Activated B cell treated with CpG ODN at 0.5 μM for 24 hours (primary cell): ENCODE measurements at regions not wholly inside any gene's neighbourhood (a gene's known extent, or its start where the extent isn't known, plus 50 kb on each side); places are given as distances from the start of the nearest gene placed in this dataset.

ENCODE experiments used
- ATAC-seq: fragments of 200-7000 bp; cut with Tn5 transposase; one replicate; pipeline ENCODE4 v1.10.0; 2021; ENCODE audit warnings: low read depth, mild to moderate bottlenecking, moderate library complexity
- CTCF ChIA-PET: fragments of 350-600 bp; sonication (Branson Sonifier 250); formaldehyde crosslinking; loops from one replicate; lab custom pipeline; 2021; ENCODE audit warnings: antibody characterized with exemption; lab: Charles Lee
- POLR2A ChIA-PET: fragments of 350-600 bp; sonication (Branson Sonifier 250); formaldehyde crosslinking; loops from one replicate; lab custom pipeline; 2021; ENCODE audit warnings: antibody characterized with exemption; lab: Charles Lee
- DNase-seq: peaks from one replicate; pipeline ENCODE4 v3.0.0; 2022
- H3K27ac Mint-ChIP-seq: one replicate; pipeline ENCODE4 v1.8.0; 2020; ENCODE audit warnings: mixed read lengths
- H3K27me3 Mint-ChIP-seq: one replicate; pipeline ENCODE4 v1.8.0; 2021; ENCODE audit warnings: mixed read lengths
- H3K36me3 Mint-ChIP-seq: one replicate; pipeline ENCODE4 v1.8.0; 2021; ENCODE audit warnings: low read depth, mixed read lengths
- H3K4me1 Mint-ChIP-seq: one replicate; pipeline ENCODE4 v1.8.0; 2021; ENCODE audit warnings: mixed read lengths
- H3K4me3 Mint-ChIP-seq: one replicate; pipeline ENCODE4 v1.8.0; 2020; ENCODE audit warnings: mild to moderate bottlenecking, mixed read lengths
- H3K9me3 Mint-ChIP-seq: one replicate; pipeline ENCODE4 v1.8.0; 2020; ENCODE audit warnings: mixed read lengths
- CTCF ChIP-seq: fragments of 200-600 bp; IDR thresholded peaks from one replicate; pipeline ENCODE4 v1.8.0; 2022; ENCODE audit warnings: antibody characterized with exemption, mild to moderate bottlenecking
- intact Hi-C: fragments of 100-400 bp; cut with micrococcal nuclease; formaldehyde crosslinking; loops from one replicate; pipeline ENCODE4 v1.15.1; 2024

- ChIA-PET POLR2A (no interaction called here), CTCF (no interaction called here)
- H3K4me1 Mint-ChIP-seq: no peaks in the 10 kb centered on the region
- peaks cover 2% of the 10 kb centered on the region for H3K9me3 Mint-ChIP-seq
- no peak for ATAC-seq
- intact Hi-C loops: no loop called here
- no peak overlapping the region for H3K27ac Mint-ChIP-seq
- no peak overlapping the region for H3K4me3 Mint-ChIP-seq
- TF ChIP-seq CTCF: no peak
- no peaks in the 10 kb centered on the region for H3K36me3 Mint-ChIP-seq
- DNase-seq: no peak
- H3K27me3 Mint-ChIP-seq: no peaks in the 10 kb centered on the region
These were observed 620.7 kb downstream of the TMA16 start for GRCh38 chr4:164115236-164115635.

GRCh38 chr4:164116286-164116685 lies 621.8 kb downstream of the TMA16 start:
- Mint-ChIP-seq H3K9me3 (peaks cover 2% of the 10 kb centered on the region), H3K27me3 (no peaks in the 10 kb centered on the region), H3K4me3 (no peak overlapping the region), H3K27ac (no peak overlapping the region), H3K4me1 (no peaks in the 10 kb centered on the region), H3K36me3 (no peaks in the 10 kb centered on the region)
- TF ChIP-seq CTCF: no peak
- intact Hi-C loops: no loop called here
- ATAC-seq (no peak), DNase-seq (no peak)
- CTCF ChIA-PET: no interaction called here
- POLR2A ChIA-PET: no interaction called here

DNA sequence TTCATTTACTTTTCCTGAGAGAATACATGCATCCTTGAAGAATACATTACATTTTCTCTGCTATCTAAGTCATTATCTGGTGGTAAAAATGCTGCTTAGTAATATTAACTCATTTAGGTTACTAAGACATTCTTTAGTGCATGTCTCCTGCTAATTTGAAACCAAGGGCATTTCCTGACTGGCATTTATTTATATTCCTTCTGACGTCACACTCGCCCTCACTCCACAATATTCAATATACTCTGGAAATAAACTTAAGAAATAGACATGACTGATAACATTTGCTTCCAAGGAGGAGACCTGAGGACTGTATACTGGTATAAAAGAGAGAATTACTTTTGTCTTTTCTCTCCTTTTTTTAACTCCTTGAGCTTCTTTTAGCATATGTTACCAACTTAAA lies 619.5 kb upstream of the SMIM31 start:
- Mint-ChIP-seq H3K27ac (no peak overlapping the region), H3K36me3 (no peaks in the 10 kb centered on the region), H3K4me3 (no peak overlapping the region), H3K27me3 (no peaks in the 10 kb centered on the region), H3K4me1 (no peaks in the 10 kb centered on the region), H3K9me3 (no peaks in the 10 kb centered on the region)
- DNase-seq: no peak
- POLR2A ChIA-PET: no interaction called here
- TF ChIP-seq CTCF: no peak
- CTCF ChIA-PET: no interaction called here
- ATAC-seq: no peak
- intact Hi-C loops: no loop called here

DNA sequence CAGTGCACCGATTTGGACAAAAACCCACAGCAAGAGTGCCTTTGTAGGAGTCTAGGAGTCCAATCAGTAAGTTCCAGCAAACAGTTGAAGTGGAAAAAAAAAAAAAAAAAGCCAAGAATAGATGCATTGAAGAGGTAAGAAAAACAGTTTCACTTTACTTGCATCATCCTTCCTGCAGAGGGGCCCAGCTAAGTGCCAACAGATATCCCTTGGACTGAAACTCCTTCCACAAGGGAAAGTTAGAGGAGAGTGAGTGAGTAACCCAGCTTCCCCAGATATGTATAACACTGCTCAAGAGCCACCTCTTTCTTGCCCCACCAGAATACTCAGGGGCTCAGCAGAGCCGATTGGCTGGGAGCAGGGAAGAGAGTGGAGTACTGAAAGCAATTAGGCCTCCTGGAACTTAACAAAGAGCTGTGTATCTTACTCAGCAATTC lies 617.7 kb upstream of the SMIM31 start:
- no peak for ATAC-seq
- H3K9me3 Mint-ChIP-seq: peaks cover 4% of the 10 kb centered on the region
- no peaks in the 10 kb centered on the region for H3K36me3 Mint-ChIP-seq
- intact Hi-C loops: no loop called here
- no peaks in the 10 kb centered on the region for H3K4me1 Mint-ChIP-seq
- no peaks in the 10 kb centered on the region for H3K27me3 Mint-ChIP-seq
- H3K27ac Mint-ChIP-seq: no peak overlapping the region
- TF ChIP-seq CTCF: no peak
- CTCF ChIA-PET: no interaction called here
- POLR2A ChIA-PET: interaction anchor here (0.7 kb wide), 1 partner anchor 292 kb away, joined by 5 read pairs; no protein-coding TSS in a partner anchor
- no peak overlapping the region for H3K4me3 Mint-ChIP-seq
- DNase-seq: no peak

- Mint-ChIP-seq H3K27ac (no peak overlapping the region), H3K4me3 (no peak overlapping the region), H3K4me1 (no peaks in the 10 kb centered on the region), H3K27me3 (no peaks in the 10 kb centered on the region), H3K36me3 (no peaks in the 10 kb centered on the region), H3K9me3 (peaks cover 4% of the 10 kb centered on the region)
- ChIA-PET POLR2A (no interaction called here), CTCF (no interaction called here)
- DNase-seq: no peak
- TF ChIP-seq CTCF: no peak
- intact Hi-C loops: no loop called here
- ATAC-seq: no peak
These were observed 615.4 kb upstream of the SMIM31 start for GRCh38 chr4:164138521-164138920.
